ENCODE measurements at regions not wholly inside any gene's neighbourhood (a gene's known extent, or its start where the extent isn't known, plus 50 kb on each side); places are given as distances from the start of the nearest gene placed in this dataset.

- H3K4me1 ChIP-seq (ENCODE audit: control insufficient read depth in 1 of 2, insufficient read depth in 1 of 2, low read depth in 1 of 2, low read length in 1 of 2), result no peaks in the 10 kb centered on the region
- no peaks in the 10 kb centered on the region for H3K9me3 ChIP-seq
- no peaks in the 10 kb centered on the region for H3K36me3 ChIP-seq
- H3K27me3 ChIP-seq, result no peaks in the 10 kb centered on the region
- no peak for TF ChIP-seq CTCF (IDR thresholded peaks at IDR 0.05)
- no peak overlapping the region for H3K27ac ChIP-seq
- no peak overlapping the region for H3K4me3 ChIP-seq (ENCODE audit: low read depth in 1 of 2, low read length in 1 of 2)
These were observed 1428.0 kb upstream of the LRRTM3 start for GRCh38 chr10:65497837-65498236.

GRCh38 chr10:65500716-65501115 lies 1425.1 kb upstream of the LRRTM3 start:
- no peaks in the 10 kb centered on the region for H3K36me3 ChIP-seq
- H3K27ac ChIP-seq, result no peak overlapping the region
- H3K4me1 ChIP-seq (ENCODE audit: control insufficient read depth in 1 of 2, insufficient read depth in 1 of 2, low read depth in 1 of 2, low read length in 1 of 2), result no peaks in the 10 kb centered on the region

GRCh38 chr10:65501259-65501658 lies 1424.6 kb upstream of the LRRTM3 start:
- Histone ChIP-seq H3K9me3 (no peaks in the 10 kb centered on the region), H3K4me1 (ENCODE audit: control insufficient read depth in 1 of 2, insufficient read depth in 1 of 2, low read depth in 1 of 2, low read length in 1 of 2) (no peaks in the 10 kb centered on the region), H3K36me3 (no peaks in the 10 kb centered on the region), H3K27me3 (no peaks in the 10 kb centered on the region), H3K4me3 (ENCODE audit: low read depth in 1 of 2, low read length in 1 of 2) (no peak overlapping the region), H3K27ac (no peak overlapping the region)
- TF ChIP-seq CTCF (IDR thresholded peaks at IDR 0.05), result no peak

More at GRCh38 chr10:65500716-65501115, 1425.1 kb upstream of the LRRTM3 start:
- Histone ChIP-seq H3K9me3 (no peaks in the 10 kb centered on the region), H3K27me3 (no peaks in the 10 kb centered on the region), H3K4me3 (ENCODE audit: low read depth in 1 of 2, low read length in 1 of 2) (no peak overlapping the region)
- no peak for TF ChIP-seq CTCF (IDR thresholded peaks at IDR 0.05)

DNA sequence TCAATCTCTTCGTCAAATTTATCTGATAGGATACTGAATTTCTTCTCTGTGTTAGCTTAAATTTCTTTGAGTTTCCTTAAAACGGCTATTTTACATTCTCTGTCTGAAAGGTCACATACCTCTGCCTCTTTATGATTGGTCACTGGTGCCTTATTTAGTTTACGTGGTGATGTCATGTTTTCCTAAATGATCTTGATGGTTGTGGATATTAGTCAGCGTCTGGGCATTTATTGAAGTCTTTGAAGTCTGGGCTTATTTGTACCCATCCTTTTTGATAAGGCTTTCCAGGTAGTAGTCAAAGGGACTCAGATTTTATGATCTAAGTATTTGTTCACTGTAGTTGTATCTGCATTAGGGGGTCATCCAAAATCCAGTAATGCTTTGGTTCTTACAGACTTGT lies 1407.5 kb upstream of the LRRTM3 start:
- no peak overlapping the region for H3K27ac ChIP-seq
- no peaks in the 10 kb centered on the region for H3K9me3 ChIP-seq
- no peak overlapping the region for H3K4me3 ChIP-seq (ENCODE audit: low read depth in 1 of 2, low read length in 1 of 2)
- H3K4me1 ChIP-seq (ENCODE audit: control insufficient read depth in 1 of 2, insufficient read depth in 1 of 2, low read depth in 1 of 2, low read length in 1 of 2), result no peaks in the 10 kb centered on the region
- no peaks in the 10 kb centered on the region for H3K27me3 ChIP-seq
- no peak for TF ChIP-seq CTCF (IDR thresholded peaks at IDR 0.05)
- H3K36me3 ChIP-seq, result no peaks in the 10 kb centered on the region

GRCh38 chr10:65528986-65529385 lies 1396.8 kb upstream of the LRRTM3 start:
- no peak for TF ChIP-seq CTCF (IDR thresholded peaks at IDR 0.05)
- no peaks in the 10 kb centered on the region for H3K27me3 ChIP-seq
- no peaks in the 10 kb centered on the region for H3K36me3 ChIP-seq
- H3K4me3 ChIP-seq (ENCODE audit: low read depth in 1 of 2, low read length in 1 of 2), result no peak overlapping the region
- no peak overlapping the region for H3K27ac ChIP-seq
- no peaks in the 10 kb centered on the region for H3K9me3 ChIP-seq
- H3K4me1 ChIP-seq (ENCODE audit: control insufficient read depth in 1 of 2, insufficient read depth in 1 of 2, low read depth in 1 of 2, low read length in 1 of 2), result no peaks in the 10 kb centered on the region

GRCh38 chr10:65531545-65531944 lies 1394.3 kb upstream of the LRRTM3 start:
- Histone ChIP-seq H3K27ac (no peak overlapping the region), H3K4me1 (ENCODE audit: control insufficient read depth in 1 of 2, insufficient read depth in 1 of 2, low read depth in 1 of 2, low read length in 1 of 2) (no peaks in the 10 kb centered on the region), H3K27me3 (no peaks in the 10 kb centered on the region), H3K36me3 (no peaks in the 10 kb centered on the region), H3K4me3 (ENCODE audit: low read depth in 1 of 2, low read length in 1 of 2) (no peak overlapping the region), H3K9me3 (no peaks in the 10 kb centered on the region)
- TF ChIP-seq CTCF (IDR thresholded peaks at IDR 0.05), result no peak
